Upper lobe of left lung (tissue), 6 donors: ENCODE measurements at regions not wholly inside any gene's neighbourhood (a gene's known extent, or its start where the extent isn't known, plus 50 kb on each side); places are given as distances from the start of the nearest gene placed in this dataset.

Source experiments
- ATAC-seq, 2 donors: fragments of 200-7000 bp; cut with Tn5 transposase; one replicate each; pipeline ENCODE4 v1.9.1; 2022; ENCODE audit warnings: mild to moderate bottlenecking in 2 of 2, moderate library complexity in 2 of 2; ENCODE audit not compliant: low FRiP score in 2 of 2
- DNase-seq, 2 donors: peaks; one replicate each; pipeline ENCODE4 v3.0.0-alpha.2; 2019 to 2020
- H3K27ac ChIP-seq, 4 donors: fragments of 200-600 bp; sonication (generic); one replicate each; pipeline ENCODE4 v1.5.1; 2016 to 2019
- H3K27me3 ChIP-seq, 4 donors: fragments of 200-600 bp; sonication (generic); one replicate each; pipeline ENCODE4 v1.5.1; 2017 to 2019
- H3K36me3 ChIP-seq, 4 donors: fragments of 200-600 bp; sonication (generic); one replicate each; pipeline ENCODE4 v1.5.1; 2016 to 2019
- H3K4me1 ChIP-seq, 4 donors: fragments of 200-600 bp; sonication (generic); one replicate each; pipeline ENCODE4 v1.5.1; 2018 to 2019
- H3K4me3 ChIP-seq, 4 donors: fragments of 200-600 bp; sonication (generic); one replicate each; pipeline ENCODE4 v1.5.1; 2017 to 2019; ENCODE audit warnings: mild to moderate bottlenecking in 2 of 4, moderate library complexity in 1 of 4
- H3K9me3 ChIP-seq, 4 donors: fragments of 200-600 bp; sonication (generic); one replicate each; pipeline ENCODE4 v1.5.1; 2018 to 2019
- EP300 ChIP-seq, 4 donors: sonication (generic); formaldehyde crosslinking; IDR thresholded peaks; one replicate each; pipeline ENCODE4 v1.5.1; 2017; ENCODE audit warnings: antibody characterized with exemption in 4 of 4, control low read depth in 2 of 4
- POLR2A ChIP-seq, 4 donors: fragments of 450-650 bp; IDR thresholded peaks; one replicate each; pipeline ENCODE4 v1.5.1; 2016 to 2017; ENCODE audit warnings: antibody characterized with exemption in 4 of 4, mild to moderate bottlenecking in 2 of 4
- POLR2AphosphoS5 ChIP-seq, 2 donors: sonication (generic); formaldehyde crosslinking; IDR thresholded peaks; one replicate each; pipeline ENCODE4 v1.5.1; 2017; ENCODE audit warnings: antibody characterized with exemption in 2 of 2
- WGBS, 2 donors: methylation state at CpG; one replicate each; pipeline ENCODE4 v1.1.5; 2017 to 2018; 5-methylcytosine and 5-hydroxymethylcytosine counted together
- TF ChIP-seq, protein P1 (sequence below), 6 experiments: fragments of 450-650 bp in 4 of 6; fragments of 200-600 bp in 2 of 6; sonication (generic) in 2 of 6; IDR thresholded peaks; one replicate each; pipeline ENCODE4 v1.5.1; 2016 to 2019; ENCODE audit warnings: antibody characterized with exemption in 6 of 6
- donor health status: DM: no; HTN: no; CAD: no; lungs with moderate emphysema.
- donor health status: DM: no; HTN: yes; CAD: no; lungs with severe emphysema.

DNA sequence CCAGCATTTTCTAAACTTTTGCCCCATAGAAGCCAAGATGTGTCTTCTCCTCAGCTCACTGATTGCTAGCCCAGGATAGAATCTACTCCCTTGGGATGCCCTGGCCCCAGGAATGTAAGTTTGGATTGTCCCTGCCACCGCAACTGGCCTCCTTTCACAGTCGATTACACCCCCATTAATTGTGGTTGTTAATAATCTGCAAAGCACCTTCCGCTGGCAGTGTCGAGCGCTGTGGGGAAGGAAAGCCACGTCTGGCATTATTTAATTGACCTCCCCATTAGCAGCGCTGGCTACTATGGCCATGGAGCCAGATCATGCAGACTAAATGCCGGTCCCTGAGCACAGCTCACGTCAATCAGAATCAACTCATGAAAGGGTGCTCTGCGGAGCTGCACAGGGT lies 597.3 kb upstream of the PLXNA2 start:
- Histone ChIP-seq H3K9me3 (no peaks in the 10 kb centered on the region), H3K4me1 (no peaks in the 10 kb centered on the region), H3K4me3 (no peak overlapping the region), H3K27ac (no peak overlapping the region), H3K27me3 (no peaks in the 10 kb centered on the region), H3K36me3 (no peaks in the 10 kb centered on the region)
- TF ChIP-seq POLR2A (IDR thresholded peaks at IDR 0.05) (no peak), POLR2AphosphoS5 (IDR thresholded peaks at IDR 0.05) (no peak), EP300 (IDR thresholded peaks at IDR 0.05) (no peak)
- TF ChIP-seq, protein P1, sequence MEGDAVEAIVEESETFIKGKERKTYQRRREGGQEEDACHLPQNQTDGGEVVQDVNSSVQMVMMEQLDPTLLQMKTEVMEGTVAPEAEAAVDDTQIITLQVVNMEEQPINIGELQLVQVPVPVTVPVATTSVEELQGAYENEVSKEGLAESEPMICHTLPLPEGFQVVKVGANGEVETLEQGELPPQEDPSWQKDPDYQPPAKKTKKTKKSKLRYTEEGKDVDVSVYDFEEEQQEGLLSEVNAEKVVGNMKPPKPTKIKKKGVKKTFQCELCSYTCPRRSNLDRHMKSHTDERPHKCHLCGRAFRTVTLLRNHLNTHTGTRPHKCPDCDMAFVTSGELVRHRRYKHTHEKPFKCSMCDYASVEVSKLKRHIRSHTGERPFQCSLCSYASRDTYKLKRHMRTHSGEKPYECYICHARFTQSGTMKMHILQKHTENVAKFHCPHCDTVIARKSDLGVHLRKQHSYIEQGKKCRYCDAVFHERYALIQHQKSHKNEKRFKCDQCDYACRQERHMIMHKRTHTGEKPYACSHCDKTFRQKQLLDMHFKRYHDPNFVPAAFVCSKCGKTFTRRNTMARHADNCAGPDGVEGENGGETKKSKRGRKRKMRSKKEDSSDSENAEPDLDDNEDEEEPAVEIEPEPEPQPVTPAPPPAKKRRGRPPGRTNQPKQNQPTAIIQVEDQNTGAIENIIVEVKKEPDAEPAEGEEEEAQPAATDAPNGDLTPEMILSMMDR (IDR thresholded peaks at IDR 0.05): no peak
- ATAC-seq (no peak), DNase-seq (no peak)
- 84 to 89% methylated on average over 10 of the region's 10 CpGs for WGBS, 2 donors

DNA sequence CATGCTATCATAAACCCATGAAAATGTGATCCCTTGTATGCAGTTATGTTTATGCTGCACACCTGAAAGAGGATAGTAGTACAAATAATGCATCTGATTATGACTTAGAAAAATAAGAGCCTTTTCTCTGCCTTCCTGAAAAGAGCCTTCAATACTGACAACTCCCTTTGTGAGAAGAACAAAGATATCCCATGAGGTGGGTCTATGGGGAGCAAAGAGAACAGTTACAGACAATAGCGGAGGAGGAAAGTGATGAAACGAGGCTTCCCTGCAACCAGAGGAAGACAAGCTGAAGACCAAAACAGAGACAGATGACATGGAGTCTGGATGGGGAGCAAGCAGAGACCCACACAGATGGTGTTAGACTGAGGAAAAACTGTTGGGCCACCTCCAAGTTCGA lies 598.3 kb upstream of the PLXNA2 start:
- Histone ChIP-seq H3K27me3 (no peaks in the 10 kb centered on the region), H3K27ac (no peak overlapping the region), H3K4me3 (no peak overlapping the region), H3K9me3 (no peaks in the 10 kb centered on the region), H3K36me3 (no peaks in the 10 kb centered on the region), H3K4me1 (no peaks in the 10 kb centered on the region)
- DNase-seq (no peak), ATAC-seq (no peak)
- WGBS, 2 donors: 81 to 83% methylated on average over 3 of the region's 3 CpGs
- TF ChIP-seq POLR2AphosphoS5 (IDR thresholded peaks at IDR 0.05) (no peak), POLR2A (IDR thresholded peaks at IDR 0.05) (no peak), EP300 (IDR thresholded peaks at IDR 0.05) (no peak)
- TF ChIP-seq, protein P1 (IDR thresholded peaks at IDR 0.05): no peak

DNA sequence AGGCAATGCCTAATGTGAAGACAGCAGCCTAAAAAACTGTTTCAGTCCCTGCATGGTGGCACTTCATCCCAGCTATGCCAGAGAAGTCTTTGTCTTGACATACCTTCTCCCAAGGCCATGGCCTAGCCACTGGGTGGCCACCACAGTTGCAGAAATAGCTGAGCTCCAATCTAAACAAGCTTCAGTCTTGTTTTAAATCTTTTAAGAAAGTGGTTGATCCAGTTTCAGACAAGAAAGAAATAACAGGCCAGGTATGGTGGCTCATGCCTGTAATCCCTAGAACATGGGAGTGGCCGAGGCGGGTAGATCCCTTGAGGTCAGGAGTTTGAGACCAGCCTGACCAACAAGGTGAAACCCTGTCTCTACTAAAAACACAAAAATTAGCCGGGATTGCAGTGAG lies 600.0 kb upstream of the PLXNA2 start:
- Histone ChIP-seq H3K36me3 (no peaks in the 10 kb centered on the region), H3K27ac (no peak overlapping the region), H3K4me3 (no peak overlapping the region), H3K4me1 (no peaks in the 10 kb centered on the region), H3K9me3 (no peaks in the 10 kb centered on the region), H3K27me3 (no peaks in the 10 kb centered on the region)
- no peak for TF ChIP-seq POLR2A (IDR thresholded peaks at IDR 0.05)
- no peak for TF ChIP-seq EP300 (IDR thresholded peaks at IDR 0.05)
- TF ChIP-seq, protein P1 (IDR thresholded peaks at IDR 0.05): no peak
- TF ChIP-seq POLR2AphosphoS5 (IDR thresholded peaks at IDR 0.05): no peak
- no peak for ATAC-seq
- WGBS, 2 donors: 88 to 97% methylated on average over 3 of the region's 3 CpGs
- DNase-seq: no peak

DNA sequence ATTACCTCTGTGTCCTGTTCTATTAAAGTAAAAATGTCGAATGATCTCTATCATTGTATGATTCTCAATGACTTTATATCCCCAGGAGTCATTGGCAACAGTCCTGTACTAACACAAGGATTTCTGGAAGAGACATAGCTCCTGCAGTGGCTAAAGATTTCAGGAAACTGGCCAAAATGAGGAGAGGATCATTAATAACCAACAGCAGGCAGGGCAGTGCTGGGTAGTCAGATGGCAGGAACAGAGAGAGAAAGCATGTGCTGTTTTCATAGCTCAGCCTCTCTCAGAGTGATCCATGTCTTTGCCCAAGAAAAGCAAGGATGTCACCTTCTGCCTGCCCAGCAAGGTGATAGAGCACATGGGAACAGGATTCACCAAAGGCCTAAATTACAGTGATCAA lies 604.7 kb upstream of the PLXNA2 start:
- Histone ChIP-seq H3K9me3 (no peaks in the 10 kb centered on the region), H3K27me3 (no peaks in the 10 kb centered on the region), H3K36me3 (no peaks in the 10 kb centered on the region), H3K4me1 (no peaks in the 10 kb centered on the region), H3K4me3 (no peak overlapping the region), H3K27ac (no peak overlapping the region)
- TF ChIP-seq POLR2A (IDR thresholded peaks at IDR 0.05) (no peak), EP300 (IDR thresholded peaks at IDR 0.05) (no peak), POLR2AphosphoS5 (IDR thresholded peaks at IDR 0.05) (no peak)
- TF ChIP-seq, protein P1 (IDR thresholded peaks at IDR 0.05): no peak
- WGBS, 2 donors: 67 to 81% methylated on average over 1 of the region's 1 CpG
- no peak for ATAC-seq
- DNase-seq: no peak

DNA sequence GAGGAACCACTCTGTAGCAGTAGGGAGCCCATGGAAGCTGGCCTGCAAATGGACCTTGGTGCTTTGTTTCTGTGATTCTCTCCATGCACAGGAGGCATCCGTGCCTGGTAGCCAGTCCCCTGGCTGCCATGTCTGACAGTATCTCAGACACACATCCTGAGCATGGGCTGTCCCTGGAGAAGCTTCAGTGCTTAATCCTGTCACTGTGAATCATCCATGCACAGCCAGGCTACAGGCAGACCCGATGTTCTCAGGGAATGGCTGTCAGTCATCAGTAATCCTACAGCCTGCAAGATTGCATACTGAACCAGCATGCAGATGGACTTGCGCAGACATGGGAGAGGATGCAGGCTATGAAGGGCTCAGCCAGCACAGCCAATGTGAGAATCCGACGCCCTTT lies 606.3 kb upstream of the PLXNA2 start:
- no peaks in the 10 kb centered on the region for H3K9me3 ChIP-seq
- TF ChIP-seq POLR2AphosphoS5 (IDR thresholded peaks at IDR 0.05) (no peak), POLR2A (IDR thresholded peaks at IDR 0.05) (no peak), EP300 (IDR thresholded peaks at IDR 0.05) (no peak)
- TF ChIP-seq, protein P1 (IDR thresholded peaks at IDR 0.05): no peak
- DNase-seq (no peak), ATAC-seq (no peak)
- no peaks in the 10 kb centered on the region for H3K27me3 ChIP-seq
- no peak overlapping the region for H3K27ac ChIP-seq
- 79 to 82% methylated on average over 5 of the region's 5 CpGs for WGBS, 2 donors
- H3K36me3 ChIP-seq: no peaks in the 10 kb centered on the region
- H3K4me3 ChIP-seq: no peak overlapping the region
- H3K4me1 ChIP-seq: no peaks in the 10 kb centered on the region
